SHP77 (cell line): ENCODE measurements at regions not wholly inside any gene's neighbourhood (a gene's known extent, or its start where the extent isn't known, plus 50 kb on each side); places are given as distances from the start of the nearest gene placed in this dataset.

Experiments used
- DNase-seq, 2 experiments: peaks; one replicate each; lab custom pipeline; 2025; lab: John Stamatoyannopoulos, UW

DNA sequence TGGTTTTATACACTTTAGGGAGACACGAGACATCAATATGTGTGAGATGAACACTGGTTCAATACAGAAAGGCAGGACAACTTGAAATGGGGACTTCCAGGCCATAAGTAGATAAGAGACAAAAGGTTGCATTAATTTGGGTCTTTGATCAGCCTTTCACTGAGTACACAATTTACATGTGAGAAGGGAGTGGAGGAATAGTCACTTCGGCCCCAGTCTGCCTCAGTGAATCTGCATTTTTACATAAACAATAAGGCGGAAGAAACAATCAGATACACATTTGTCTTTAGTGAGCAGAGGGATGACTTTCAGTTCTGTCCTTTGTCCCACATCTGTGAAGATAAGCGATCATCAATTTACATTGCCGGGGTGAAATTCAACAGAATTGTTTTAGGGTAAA, 104.3 kb upstream of the ARL4C start:
- DNase-seq, result no peak

DNA sequence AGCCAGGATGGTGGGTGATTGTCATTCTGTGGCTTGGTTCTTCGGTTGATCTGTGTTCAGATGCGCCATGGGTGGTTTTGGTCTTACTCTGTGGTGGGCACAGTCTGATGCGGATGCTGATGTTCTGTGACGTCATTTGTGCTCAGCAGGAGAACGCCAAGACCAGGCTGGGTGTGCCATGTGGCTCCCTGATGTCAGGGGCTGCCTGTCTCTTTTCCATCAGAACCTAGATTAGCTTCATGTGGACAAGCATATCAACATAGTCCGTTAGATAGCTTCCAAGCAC, 100.6 kb upstream of the ARL4C start:
- no peak for DNase-seq

DNA sequence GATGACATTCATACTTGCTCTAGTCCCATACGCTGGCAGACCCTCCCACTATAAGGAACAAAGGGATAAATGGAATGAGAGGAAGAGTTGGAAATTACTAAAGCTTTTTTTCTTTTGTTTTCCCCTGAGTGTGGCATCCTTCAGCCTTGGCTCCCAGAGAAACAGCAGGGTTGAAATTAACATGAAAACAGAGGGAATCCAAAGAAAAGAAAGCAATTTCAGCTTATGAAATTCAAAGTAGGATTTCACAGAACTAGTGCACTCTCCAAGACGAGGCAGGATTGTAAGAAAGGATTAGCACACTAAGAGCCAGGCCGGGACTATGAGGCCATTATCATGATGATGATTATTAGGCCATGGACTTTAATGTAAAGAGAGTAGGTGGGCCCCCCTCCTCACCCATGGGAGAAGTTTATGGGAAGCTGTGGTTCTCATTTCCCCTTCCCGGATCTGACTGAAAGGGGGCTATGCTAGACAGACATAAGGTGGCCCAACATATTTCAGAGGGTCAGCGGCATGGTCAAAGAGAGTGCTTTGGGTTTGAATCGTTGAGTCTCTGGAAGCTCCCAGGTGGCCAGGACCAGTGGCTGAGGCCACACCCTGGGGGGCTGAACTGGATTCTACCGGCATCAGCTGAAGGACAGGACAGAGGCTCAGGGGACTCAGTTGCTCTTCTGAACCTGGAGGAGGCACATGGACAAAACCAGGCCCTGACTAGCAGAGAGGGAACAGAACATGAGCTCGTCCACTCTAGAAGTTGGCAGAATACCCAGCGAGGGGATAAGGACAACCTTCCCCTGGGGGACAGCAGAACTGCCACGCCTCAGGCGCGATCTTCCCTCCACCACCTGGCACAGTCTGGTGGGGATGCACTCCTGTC, 100.1 kb upstream of the ARL4C start:
- no peak for DNase-seq

DNA sequence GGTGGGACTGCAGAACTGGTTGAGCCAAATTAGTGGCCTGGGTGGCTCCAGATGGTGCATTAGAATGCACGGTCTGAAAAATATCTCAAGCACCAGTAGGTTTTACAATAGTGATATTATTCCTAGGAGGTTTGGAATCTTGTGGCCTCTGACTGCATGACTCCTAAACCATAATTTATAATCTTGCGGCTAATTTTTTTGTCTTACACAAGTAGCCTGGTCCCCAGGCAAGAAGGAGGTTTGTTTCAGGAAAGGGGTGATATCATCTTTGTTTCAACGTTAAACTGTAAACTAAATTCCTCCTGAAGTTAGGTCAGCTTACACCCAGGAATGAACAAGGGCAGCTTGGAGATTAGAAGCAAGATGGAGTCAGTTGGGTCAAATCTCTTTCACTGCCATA, 98.9 kb upstream of the ARL4C start:
- DNase-seq, result no peak

DNA sequence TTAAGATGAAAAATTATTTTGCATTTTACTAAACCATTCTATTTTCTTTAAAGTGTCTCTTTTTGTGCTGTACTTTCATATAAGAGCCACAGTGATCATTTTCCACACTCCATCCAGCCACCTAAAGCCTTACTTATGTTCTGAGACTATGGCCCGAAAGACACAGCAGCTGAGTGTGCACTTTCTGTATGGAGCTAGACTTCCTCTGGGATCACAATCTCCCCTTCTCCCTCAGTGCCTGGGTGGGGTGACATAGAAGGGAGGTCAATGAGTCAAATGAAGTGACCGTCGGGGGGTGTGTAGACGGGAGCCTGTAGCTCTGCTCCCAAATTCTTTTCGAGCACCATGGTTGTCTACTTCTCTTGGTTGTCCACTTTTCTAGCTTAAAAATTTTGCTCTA, 97.8 kb upstream of the ARL4C start:
- no peak for DNase-seq

DNA sequence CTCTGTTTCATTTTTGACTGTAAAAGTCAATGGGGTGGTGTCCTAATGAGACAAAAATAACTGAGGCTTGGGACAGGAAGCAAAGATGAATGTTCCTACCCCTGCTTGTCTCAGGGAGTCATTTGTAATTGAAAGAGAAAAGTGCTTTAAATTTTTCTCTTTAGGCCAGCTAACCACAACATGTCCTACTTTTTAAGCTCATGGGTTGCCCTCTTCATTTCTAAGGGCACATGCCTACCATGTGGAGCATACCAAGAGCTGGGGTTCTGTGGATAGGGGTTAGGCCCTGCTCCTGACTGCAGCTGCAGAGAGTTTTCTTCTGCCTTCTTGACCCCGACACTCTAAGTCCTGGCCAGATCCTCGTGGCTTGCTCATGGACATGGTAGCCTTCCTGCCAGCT, 96.8 kb upstream of the ARL4C start:
- no peak for DNase-seq

DNA sequence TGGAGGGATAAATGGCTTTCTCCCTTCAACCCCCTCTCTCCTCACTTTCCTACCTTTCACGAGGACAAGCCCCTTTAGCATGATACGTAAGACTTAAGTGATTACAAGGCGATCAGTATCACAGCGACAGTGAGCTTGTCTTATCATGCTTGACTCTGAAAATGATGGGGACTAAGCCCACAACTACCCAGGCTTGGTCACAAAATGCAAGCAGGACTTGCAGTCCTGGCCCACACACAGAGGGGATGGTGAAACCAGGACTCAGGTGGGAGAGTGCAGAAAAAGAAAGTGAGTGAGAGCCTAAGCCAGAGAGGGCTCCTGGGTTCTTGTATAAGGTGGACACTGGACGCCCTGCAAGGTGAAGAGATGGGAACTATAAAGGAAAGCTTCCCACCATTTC, 95.7 kb upstream of the ARL4C start:
- DNase-seq, result no peak

DNA sequence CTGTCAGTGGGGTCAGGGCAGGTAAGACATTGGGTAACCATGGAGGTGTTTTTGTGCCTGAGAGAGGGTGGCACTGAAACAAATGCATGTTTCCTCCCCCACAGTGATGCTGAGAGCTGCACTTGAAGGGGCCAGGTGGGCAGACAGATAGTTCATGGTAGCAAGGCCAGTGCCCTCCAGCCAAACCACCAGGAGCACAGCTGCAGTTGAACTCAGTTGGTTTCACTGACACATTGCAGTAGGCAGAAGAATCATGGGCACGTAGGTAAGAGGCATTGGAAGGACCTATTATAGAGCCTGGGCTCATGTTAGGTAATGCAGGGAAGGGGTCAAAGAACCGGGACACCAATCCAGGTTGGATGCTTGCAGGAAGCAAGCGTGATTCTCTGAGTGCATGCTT, 93.2 kb upstream of the ARL4C start:
- no peak for DNase-seq

DNA sequence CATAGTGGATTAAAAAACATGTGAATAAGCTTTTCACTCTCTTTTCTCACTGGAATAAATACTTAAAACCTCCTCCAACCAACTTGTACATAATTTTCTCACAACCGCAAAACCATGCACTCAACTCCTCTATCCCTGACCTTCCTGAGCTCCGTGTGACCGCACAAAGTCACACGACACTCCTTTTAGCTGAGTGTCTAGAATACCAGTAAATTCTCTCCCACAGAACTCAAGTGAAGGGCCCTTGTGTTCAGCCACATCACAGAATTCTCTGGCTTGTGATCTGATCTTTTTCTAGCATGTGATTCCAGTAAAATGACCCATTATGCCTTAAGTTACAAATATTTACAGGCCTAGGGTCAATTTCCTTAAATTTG, 91.2 kb upstream of the ARL4C start:
- no peak for DNase-seq

DNA sequence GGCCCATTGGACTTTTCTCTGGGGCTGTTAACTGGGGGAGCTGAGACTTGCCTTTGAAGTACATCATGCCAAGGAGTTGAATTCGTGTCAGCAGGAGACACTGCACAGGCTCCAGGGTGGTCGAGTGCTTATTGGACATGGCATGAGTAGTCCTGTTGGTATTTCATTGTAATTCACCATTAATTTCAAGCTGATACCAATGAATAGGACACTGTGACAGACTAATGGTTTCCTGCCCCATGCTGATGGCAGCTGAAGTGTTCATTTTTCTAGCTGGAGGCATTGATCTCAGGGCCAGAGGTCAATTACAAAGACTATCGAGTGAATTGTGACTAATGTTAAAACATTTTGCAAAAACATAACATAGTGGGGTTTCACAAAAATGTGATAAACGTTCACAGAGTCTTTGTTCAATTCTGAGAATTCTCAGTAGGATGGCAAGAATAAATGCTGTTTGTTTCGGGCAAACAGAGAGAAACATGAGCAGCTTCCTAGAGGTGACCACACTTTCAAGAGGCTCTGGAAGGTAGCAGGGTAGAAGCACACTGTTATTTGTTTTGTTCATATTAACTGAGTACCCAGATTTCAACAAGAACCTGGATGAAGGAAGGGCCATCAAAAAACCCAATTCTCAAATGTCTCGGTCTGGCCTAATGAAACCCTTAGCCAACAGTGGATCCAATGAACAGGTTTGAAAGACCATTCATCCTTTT, 90.6 kb upstream of the ARL4C start:
- DNase-seq, result no peak

DNA sequence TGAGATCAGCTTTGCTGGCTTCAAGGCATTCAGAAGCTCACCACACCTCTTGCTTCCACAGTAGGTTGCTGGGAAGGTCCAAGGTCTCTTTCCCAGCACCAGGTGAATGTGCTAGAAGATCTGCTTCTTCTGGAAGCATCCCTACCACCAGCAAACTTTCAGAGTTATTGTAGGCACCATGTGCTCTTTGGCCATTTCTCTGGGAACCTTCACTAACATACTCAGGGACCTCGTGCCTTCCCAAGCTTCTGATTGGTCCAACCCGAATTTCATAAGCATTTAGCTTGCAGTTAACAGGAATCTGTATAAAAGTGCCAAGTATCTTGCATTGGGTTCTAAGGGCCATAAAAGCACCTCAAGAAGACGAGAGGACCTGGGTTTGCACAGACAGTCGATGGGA, 86.5 kb upstream of the ARL4C start:
- DNase-seq, result no peak

DNA sequence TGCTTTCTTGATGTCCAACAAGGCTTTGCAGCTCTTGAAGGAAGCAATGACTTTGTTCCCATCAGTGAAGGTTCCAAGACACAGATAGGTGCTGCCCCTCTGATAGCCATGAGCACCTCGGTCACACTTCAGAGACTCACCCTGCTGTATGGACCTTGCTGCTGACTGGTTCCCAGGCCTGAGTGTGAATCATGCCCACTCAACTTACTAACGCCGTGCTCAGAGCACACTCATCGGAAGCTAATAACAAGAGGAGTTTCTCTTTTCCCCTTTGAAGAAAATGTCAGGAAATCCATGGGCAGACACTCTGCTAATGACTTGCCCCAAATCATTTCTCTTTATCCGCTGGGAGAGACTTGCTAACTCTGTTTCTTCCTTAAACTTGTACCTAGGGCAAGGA, 83.8 kb upstream of the ARL4C start:
- DNase-seq, result no peak

DNA sequence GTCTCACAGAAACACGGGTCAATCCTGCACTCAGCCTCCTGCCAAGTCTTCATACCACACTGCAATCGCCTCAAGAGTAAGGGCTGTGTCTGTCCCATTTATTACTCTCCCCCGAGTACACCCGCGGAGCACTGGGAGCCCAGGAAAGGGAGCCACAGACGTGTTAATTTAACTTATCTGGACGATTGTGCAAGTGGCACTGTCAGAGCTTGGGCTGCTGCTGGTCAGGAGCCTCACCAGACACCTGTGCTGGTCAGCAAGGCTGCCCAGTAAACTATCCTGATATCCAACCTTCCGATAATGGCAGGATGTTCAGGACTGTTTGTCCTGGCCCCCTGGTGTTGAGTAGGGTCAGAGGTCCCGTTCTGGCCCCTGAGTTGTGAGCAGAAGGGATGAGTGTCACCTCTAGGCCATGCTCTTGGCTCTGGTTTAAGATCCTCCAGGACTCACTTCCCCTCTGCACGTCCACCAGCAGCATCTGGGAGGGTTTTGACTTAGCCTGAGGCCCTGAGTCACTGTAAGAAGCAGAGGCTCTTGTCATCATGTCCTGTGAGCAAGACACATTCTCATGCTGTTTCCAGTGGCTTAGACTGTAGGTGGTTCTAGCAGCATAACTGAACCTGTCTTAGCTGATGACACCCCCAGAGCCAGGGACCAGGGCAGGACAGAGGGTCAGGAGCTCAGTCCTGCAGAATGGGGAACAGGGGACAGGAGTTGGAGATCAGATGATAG, 82.5 kb upstream of the ARL4C start:
- DNase-seq, result no peak

DNA sequence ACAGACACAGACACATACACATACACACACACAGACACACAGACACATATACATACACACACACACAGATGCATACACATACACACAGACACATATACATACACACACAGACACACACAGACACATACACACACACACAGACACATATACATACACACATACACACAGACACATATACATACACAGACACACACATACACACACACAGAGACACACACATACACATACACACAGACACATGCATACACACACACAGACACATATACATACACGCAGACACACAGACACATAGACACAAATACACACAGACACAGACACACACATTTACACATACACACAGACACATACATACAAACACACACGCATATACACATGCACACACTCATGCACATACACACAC, 81.5 kb upstream of the ARL4C start:
- no peak for DNase-seq

DNA sequence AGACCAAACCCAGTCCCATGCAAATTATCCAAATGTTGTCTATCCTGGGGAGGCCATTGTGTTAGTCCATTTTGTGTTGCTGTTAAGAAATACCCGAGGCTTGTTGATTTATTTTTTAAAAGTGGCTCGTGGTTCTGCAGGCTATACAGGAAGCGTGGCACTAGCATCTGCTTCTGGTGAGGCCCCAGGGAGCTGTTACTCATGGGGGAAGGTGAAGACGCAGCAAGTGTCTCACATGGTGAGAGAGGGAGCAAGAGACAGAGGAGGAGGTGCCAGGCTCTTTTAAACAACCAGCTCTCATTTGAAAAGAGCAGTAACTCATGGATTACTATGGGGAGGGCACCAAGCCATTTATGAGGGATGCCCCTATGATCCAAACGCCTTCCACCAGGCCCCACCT, 80.3 kb upstream of the ARL4C start:
- no peak for DNase-seq

DNA sequence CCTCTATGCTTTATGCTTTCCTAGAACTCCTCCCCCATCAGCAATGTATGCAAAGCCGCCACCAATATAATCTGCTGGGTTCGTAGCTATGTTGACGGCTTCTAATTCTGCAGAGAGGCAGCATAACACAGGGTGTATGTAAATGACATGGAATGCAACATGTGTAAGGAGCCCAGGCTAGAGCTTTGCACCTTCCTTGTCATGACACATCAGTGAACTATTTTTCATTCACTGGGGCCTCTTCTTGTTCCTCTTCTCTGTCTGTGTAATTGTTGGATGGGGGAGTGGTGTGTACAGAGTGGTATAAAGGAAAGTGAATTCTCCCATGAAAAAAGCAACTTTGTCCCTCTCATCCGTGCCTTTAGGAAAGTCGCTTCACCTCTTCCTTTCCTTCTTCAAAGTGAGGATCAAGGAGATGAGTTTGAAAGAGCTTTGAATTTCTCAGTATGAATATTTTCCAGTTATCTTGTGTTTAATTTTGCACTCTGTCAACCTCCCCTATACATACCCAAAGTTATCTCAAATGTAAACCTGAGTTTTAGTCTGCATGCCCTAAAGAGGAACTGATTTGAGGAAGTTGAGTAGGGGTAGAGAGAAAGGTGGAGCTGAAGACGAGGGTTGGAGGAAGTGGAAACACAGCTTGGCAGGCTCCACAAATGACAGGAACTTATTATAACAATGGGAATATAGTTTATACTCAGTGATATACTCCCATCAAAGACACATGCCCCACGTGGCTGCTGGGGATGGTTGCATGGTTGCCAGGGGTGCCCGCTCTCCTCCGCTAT, 74.9 kb upstream of the ARL4C start:
- DNase-seq, result no peak

DNA sequence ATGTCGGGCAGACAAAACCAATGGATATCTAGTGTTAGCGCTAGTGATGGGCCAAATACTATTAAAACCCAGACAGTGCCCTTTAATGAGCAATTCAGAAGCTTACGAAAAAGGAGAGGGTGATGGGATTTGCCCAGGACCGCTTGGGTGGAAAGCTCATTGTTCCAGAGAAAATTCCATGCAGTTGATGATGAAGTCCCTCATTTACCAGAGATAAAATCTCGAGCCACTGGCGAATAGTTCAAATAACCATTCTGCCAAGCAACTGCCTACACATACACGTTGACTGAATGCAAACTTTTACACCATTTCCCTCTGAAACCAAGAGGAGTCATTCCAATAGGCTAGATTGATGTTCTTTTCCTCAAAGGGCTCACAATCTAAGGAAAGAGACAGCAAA, 73.6 kb upstream of the ARL4C start:
- DNase-seq, result no peak

DNA sequence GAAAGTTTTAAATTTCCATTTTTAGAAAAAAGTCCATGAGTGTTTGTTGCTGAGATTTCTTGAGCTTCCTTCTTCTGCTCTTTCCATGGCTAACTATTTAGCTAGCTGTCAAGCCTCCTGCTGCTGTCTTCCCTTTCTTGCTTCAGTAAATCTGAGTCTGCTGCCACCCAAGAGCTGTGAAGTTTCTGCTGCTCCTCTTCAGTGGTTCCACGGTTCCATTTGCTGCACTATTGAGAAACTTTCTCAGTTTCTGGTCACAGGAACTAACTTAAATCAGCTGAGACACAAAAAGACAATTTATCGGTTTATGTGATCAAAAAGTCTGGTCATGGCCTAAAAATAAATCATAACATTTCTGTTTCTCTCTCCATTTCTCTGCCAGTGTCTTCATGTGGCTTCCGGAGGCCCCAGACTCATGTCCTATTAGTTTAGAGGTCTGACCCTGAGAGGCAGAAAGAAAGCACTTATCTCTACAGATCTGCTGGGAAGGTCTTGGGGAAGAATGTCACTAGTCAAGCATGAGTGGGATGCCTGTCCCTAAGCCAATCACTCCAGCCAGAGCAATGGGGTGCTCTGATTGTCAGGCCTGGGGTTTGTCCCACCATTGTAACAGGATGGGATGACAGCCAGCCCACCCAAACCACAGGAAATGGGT, 73.0 kb upstream of the ARL4C start:
- DNase-seq, result no peak

DNA sequence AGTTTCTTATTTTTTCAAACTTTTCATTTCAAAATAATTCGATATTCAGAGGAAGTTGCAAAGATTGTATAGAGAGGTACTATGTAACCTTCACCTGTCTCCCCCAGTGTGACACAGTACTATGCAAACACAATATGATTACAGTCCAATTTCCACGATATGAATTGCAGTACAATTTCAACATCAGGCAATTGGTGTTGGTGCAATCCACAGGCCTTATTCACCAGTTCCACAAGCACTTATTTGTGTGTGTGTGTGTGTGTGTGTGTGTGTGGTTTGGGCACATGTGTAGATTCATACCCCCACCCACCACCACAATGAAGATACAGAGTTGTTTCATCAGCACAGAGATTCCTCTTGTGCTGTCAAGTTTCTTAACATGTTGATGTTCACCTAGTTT, 69.7 kb upstream of the ARL4C start:
- no peak for DNase-seq

DNA sequence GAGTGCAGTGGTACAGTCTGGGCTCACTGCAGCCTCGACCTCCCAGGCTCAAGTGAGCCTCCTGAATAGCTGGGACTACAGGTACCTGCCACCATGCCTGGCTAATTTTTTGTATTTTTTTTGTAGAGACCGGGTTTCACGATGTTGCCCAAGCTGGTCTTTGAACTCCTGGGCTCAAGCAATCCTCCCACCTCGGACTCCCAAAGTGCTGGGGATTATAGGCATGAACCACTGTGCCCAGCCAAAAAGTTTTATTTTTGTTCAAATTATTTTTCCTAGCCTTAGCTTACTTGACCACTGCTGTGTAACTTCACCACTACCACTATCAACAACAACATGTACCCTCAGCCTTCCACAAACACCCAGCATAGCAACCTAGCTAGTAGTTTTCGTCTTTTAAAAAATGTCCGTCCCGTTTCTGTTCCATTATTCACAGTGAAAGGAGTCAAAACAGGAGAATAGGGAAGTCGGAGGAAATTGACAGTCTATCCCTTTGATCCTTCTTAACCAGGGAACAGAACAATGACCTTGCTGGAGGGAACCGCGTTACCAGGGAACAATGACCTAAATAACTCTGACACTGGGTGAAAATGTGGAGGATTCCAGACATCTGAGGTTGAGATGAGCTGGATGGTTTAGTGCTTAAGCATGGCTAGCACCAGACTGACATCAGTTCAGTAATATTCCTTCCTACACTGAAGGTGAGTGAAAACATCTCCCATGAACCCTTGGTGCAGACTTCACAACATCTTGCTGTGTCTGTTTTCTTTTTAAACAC, 69.2 kb upstream of the ARL4C start:
- no peak for DNase-seq

DNA sequence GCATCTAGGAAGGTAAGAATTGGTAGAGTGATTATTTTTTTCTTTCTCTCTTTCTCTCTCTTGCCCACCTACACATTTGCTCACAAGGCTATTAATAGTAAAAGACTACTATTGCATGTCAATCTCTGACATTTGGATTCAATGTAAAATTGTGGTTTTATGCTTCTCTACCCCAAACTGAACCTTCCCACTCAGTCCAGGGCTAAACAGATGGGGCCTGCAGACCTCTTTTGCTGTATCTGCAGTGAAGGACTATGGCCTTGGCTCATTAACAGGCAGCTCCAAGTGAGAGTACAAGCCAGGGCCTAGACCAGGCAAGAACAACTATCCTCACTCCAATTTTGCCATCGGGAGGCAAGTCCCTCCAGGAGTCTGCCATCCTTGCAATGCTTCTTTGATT, 68.3 kb upstream of the ARL4C start:
- DNase-seq, result no peak
